SU-DHL-6 (cell line): ENCODE measurements at regions not wholly inside any gene's neighbourhood (a gene's known extent, or its start where the extent isn't known, plus 50 kb on each side); places are given as distances from the start of the nearest gene placed in this dataset.
"Not testable (repeated sequence)": the region's sequence is repeated elsewhere in the genome, so short reads cannot be mapped to it uniquely, and the experiment has no call there.

Experiments
- H2AFZ ChIP-seq: fragments of 200-600 bp; sonication (generic); 2 replicates; pipeline ENCODE4 v1.6.1; 2014; ENCODE audit warnings: low read depth, mild to moderate bottlenecking, moderate library complexity, mixed read lengths, antibody characterized with exemption, low read length; ENCODE audit not compliant: severe bottlenecking
- H3F3A ChIP-seq: fragments of 200-600 bp; shearing (Covaris generic); 2 replicates; pipeline ENCODE4 v1.6.0; 2016; ENCODE audit warnings: antibody characterized with exemption, mild to moderate bottlenecking; ENCODE audit not compliant: insufficient read depth
- H3K27ac ChIP-seq: fragments of 200-600 bp; sonication (generic); 2 replicates; pipeline ENCODE4 v1.5.1; 2016; ENCODE audit warnings: low read depth, mild to moderate bottlenecking, low read length, moderate library complexity, mixed read lengths
- H3K27me3 ChIP-seq: fragments of 200-600 bp; sonication (generic), shearing (Covaris generic); 2 replicates; pipeline ENCODE4 v1.6.0; 2014; ENCODE audit warnings: mild to moderate bottlenecking, low read length
- H3K36me3 ChIP-seq: fragments of 200-600 bp; sonication (generic); 2 replicates; pipeline ENCODE4 v1.6.1; 2014; ENCODE audit warnings: mild to moderate bottlenecking, low read length, mixed read lengths
- H3K4me2 ChIP-seq: fragments of 300-600, 200-600 bp; shearing (Covaris generic), sonication (generic); 2 replicates; pipeline ENCODE4 v1.6.0; 2014; ENCODE audit warnings: low read length, low read depth, mild to moderate bottlenecking; ENCODE audit not compliant: poor library complexity, severe bottlenecking
- H3K4me3 ChIP-seq: fragments of 200-600 bp; sonication (generic); 2 replicates; pipeline ENCODE4 v1.5.1; 2014; ENCODE audit warnings: antibody characterized with exemption, low read length, mild to moderate bottlenecking, mixed read lengths; ENCODE audit not compliant: insufficient read depth, poor library complexity, severe bottlenecking
- H3K79me2 ChIP-seq: fragments of 200-600 bp; sonication (generic); 2 replicates; pipeline ENCODE4 v1.6.1; 2014; ENCODE audit warnings: mild to moderate bottlenecking, low read length, moderate library complexity; ENCODE audit not compliant: insufficient read depth
- H3K9ac ChIP-seq: fragments of 200-600 bp; sonication (generic); 2 replicates; pipeline ENCODE4 v1.7.0; 2014; ENCODE audit warnings: mild to moderate bottlenecking, low read length
- H3K9me2 ChIP-seq: fragments of 200-600 bp; sonication (generic); replicated peaks from 2 replicates; pipeline ENCODE4 v1.6.1; 2014; ENCODE audit warnings: low read length; ENCODE audit not compliant: insufficient read depth
- H3K9me3 ChIP-seq: fragments of 200-600 bp; sonication (generic); 2 replicates; pipeline ENCODE4 v1.6.1; 2014; ENCODE audit warnings: low read length, mixed read lengths; ENCODE audit not compliant: insufficient read depth
- H4K20me1 ChIP-seq: fragments of 200-600 bp; sonication (generic); 2 replicates; pipeline ENCODE4 v1.6.1; 2014; ENCODE audit warnings: low read depth, mild to moderate bottlenecking, antibody characterized with exemption, low read length, moderate library complexity, mixed read lengths
- EZH2phosphoT487 ChIP-seq: fragments of 200-600 bp; sonication (generic), shearing (Covaris generic); conservative IDR thresholded peaks from 2 replicates; pipeline ENCODE4 v1.6.1; 2018; ENCODE audit warnings: mild to moderate bottlenecking, antibody characterized with exemption, low read length, moderate library complexity, mixed read lengths
- TF ChIP-seq, protein P1 (sequence below): fragments of 200-600 bp; sonication (generic); IDR thresholded peaks from one replicate; pipeline ENCODE4 v1.5.1; 2017; ENCODE audit warnings: antibody characterized with exemption, mild to moderate bottlenecking, low read length, moderate library complexity; ENCODE audit not compliant: insufficient read depth, poor library complexity, severe bottlenecking

DNA sequence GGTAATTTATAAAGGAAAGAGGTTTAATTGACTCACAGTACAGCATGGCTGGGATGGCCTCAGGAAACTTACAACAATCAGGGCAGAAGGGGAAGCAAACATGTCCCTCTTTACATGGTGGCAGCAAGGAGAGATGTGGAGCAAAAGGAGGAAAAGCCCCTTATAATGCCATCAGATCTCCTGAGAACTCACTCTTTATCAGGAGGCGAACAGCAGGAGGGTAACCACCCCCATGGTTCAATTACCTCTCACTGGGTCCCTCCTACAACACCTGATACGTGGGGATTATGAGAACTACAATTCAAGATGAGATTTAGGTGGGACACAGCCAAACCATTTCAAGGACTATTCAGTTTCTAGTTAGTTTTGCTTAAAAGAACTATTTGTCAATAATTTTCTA, 453.3 kb downstream of the C12orf50 start:
- no peak for TF ChIP-seq EZH2phosphoT487
- TF ChIP-seq, protein P1, sequence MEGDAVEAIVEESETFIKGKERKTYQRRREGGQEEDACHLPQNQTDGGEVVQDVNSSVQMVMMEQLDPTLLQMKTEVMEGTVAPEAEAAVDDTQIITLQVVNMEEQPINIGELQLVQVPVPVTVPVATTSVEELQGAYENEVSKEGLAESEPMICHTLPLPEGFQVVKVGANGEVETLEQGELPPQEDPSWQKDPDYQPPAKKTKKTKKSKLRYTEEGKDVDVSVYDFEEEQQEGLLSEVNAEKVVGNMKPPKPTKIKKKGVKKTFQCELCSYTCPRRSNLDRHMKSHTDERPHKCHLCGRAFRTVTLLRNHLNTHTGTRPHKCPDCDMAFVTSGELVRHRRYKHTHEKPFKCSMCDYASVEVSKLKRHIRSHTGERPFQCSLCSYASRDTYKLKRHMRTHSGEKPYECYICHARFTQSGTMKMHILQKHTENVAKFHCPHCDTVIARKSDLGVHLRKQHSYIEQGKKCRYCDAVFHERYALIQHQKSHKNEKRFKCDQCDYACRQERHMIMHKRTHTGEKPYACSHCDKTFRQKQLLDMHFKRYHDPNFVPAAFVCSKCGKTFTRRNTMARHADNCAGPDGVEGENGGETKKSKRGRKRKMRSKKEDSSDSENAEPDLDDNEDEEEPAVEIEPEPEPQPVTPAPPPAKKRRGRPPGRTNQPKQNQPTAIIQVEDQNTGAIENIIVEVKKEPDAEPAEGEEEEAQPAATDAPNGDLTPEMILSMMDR = no peak
- no peak overlapping the region for H3K27ac ChIP-seq
- H3K79me2 ChIP-seq = no peaks in the 10 kb centered on the region
- H3K9ac ChIP-seq = no peak overlapping the region
- no peaks in the 10 kb centered on the region for H3F3A ChIP-seq
- no peaks in the 10 kb centered on the region for H3K27me3 ChIP-seq
- H3K9me3 ChIP-seq = no peaks in the 10 kb centered on the region
- no peak overlapping the region for H3K4me3 ChIP-seq
- no peak overlapping the region for H3K4me2 ChIP-seq
- H4K20me1 ChIP-seq = no peaks in the 10 kb centered on the region
- H3K9me2 ChIP-seq = no peaks in the 10 kb centered on the region
- no peaks in the 10 kb centered on the region for H3K36me3 ChIP-seq
- no peak overlapping the region for H2AFZ ChIP-seq

DNA sequence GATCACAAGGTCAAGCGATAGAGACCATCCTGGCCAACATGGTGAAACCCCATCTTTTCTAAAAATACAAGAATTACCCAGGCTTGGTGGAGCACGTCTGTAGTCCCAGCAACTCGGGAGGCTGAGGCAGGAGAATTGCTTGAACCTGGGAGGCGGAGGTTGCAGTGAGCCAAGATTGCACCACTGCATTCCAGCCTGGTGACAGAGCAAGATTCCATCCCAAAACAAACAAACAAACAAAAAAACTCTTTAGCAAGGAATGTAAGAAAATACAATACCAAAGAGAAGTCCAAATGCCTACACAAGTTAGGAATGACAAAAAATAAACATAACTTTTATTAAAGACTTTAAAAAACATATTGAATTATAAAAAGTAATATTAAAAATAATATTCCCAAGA, 462.3 kb downstream of the C12orf50 start:
- not testable (repeated sequence) for H3K9ac ChIP-seq, H3K4me2 ChIP-seq, H3K9me2 ChIP-seq, H3K9me3 ChIP-seq, H3F3A ChIP-seq, H3K27ac ChIP-seq, H3K36me3 ChIP-seq, H3K79me2 ChIP-seq, H4K20me1 ChIP-seq, H2AFZ ChIP-seq, H3K4me3 ChIP-seq, H3K27me3 ChIP-seq

DNA sequence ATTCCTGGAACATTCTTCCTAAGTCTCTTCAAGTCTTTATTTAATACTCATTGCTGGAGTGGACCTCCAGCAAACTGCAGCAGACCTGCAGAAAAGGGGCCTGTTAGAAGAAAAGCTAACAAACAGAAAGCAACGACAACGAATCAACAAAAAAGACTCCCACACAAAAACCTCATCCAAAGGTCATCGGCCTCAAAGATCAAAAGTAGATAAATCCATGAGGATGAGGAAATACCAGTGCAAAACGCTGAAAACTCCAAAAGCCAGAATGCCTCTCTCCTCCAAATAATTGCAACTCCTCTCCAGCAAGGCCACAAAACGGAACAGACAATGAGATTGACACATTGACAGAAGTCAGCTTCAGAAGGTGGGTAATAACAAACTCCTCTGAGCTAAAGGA, 472.2 kb downstream of the C12orf50 start:
- Histone ChIP-seq H3K27ac (no peak overlapping the region), H2AFZ (no peak overlapping the region), H4K20me1 (no peaks in the 10 kb centered on the region), H3K4me3 (no peak overlapping the region), H3K4me2 (no peak overlapping the region), H3K36me3 (no peaks in the 10 kb centered on the region), H3K9me2 (no peaks in the 10 kb centered on the region), H3K79me2 (no peaks in the 10 kb centered on the region), H3K9ac (no peak overlapping the region), H3F3A (no peaks in the 10 kb centered on the region), H3K9me3 (no peaks in the 10 kb centered on the region), H3K27me3 (no peaks in the 10 kb centered on the region)
- no peak for TF ChIP-seq EZH2phosphoT487
- TF ChIP-seq, protein P1 = no peak

DNA sequence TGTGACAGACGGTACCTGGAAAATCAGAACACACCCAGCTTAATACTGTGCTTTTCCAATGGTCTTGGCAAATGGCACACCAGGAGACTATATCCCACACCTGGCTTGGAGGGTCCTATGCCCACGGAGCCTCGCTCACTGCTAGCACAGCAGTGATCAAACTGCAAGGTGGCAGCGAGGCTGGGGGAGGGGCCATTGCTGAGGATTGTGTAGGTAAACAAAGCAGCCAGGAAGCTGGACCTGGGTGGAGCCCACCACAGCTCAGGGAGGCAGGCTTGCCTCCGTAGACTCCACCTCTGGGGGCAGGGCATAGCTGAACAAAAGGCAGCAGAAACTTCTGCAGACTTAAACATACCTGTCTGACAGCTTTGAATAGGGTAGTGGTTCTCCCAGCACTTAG, 498.0 kb downstream of the C12orf50 start:
- H3K27me3 ChIP-seq, H3F3A ChIP-seq, H3K79me2 ChIP-seq, H3K27ac ChIP-seq, H3K9ac ChIP-seq, H3K36me3 ChIP-seq, H3K4me3 ChIP-seq, H2AFZ ChIP-seq, H3K4me2 ChIP-seq, H3K9me3 ChIP-seq, H3K9me2 ChIP-seq, H4K20me1 ChIP-seq: not testable (repeated sequence)
